Glutamatergic neuron (in vitro differentiated cells): ENCODE measurements at regions not wholly inside any gene's neighbourhood (a gene's known extent, or its start where the extent isn't known, plus 50 kb on each side); places are given as distances from the start of the nearest gene placed in this dataset.

ENCODE experiments used
- DNase-seq: peaks from one replicate; pipeline ENCODE4 v3.0.0; 2022
- H3K27ac Mint-ChIP-seq: one replicate; pipeline ENCODE4 v1.8.0; 2020; ENCODE audit warnings: mild to moderate bottlenecking, mixed read lengths, inconsistent platforms; ENCODE audit not compliant: unreplicated experiment
- H3K27me3 Mint-ChIP-seq: one replicate; pipeline ENCODE4 v1.8.0; 2020; ENCODE audit warnings: mild to moderate bottlenecking, moderate library complexity, mixed read lengths, inconsistent platforms; ENCODE audit not compliant: unreplicated experiment
- H3K36me3 Mint-ChIP-seq: one replicate; pipeline ENCODE4 v1.8.0; 2020; ENCODE audit warnings: mild to moderate bottlenecking, mixed read lengths, inconsistent platforms; ENCODE audit not compliant: unreplicated experiment
- H3K4me1 Mint-ChIP-seq: one replicate; pipeline ENCODE4 v1.8.0; 2020; ENCODE audit warnings: mild to moderate bottlenecking, low read depth, mixed read lengths, inconsistent platforms; ENCODE audit not compliant: unreplicated experiment
- H3K4me3 Mint-ChIP-seq: one replicate; pipeline ENCODE4 v1.8.0; 2020; ENCODE audit warnings: mild to moderate bottlenecking, mixed read lengths, inconsistent platforms; ENCODE audit not compliant: unreplicated experiment
- H3K9me3 Mint-ChIP-seq: one replicate; pipeline ENCODE4 v1.8.0; 2020; ENCODE audit warnings: mild to moderate bottlenecking, moderate library complexity, mixed read lengths, inconsistent platforms; ENCODE audit not compliant: unreplicated experiment
- CTCF ChIP-seq: fragments of 200-600 bp; sonication (generic); IDR thresholded peaks from one replicate; pipeline ENCODE4 v1.5.0; 2021; ENCODE audit not compliant: partially characterized antibody, unreplicated experiment

DNA sequence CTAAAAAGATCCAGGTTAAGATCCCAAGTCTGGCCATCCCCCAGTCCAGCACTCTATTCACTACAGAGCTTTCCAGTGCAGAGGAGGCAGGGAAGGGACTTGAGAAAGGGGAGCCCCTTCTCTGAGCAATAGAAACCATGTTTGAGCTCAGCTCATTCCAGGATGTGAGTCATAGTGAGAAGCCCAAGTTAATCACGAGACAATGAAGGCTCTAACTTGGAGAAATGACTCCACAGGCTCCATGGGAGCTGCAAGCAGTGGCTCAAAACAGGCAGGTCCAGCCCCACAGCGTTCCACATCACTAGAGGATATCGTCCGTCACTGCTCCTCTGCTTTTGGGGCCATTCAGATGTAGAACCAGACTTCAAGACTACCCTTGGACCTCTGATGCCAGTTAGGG lies 59.1 kb downstream of the CAMK2N1 start:
- Mint-ChIP-seq H3K27me3 (peaks cover 6% of the 10 kb centered on the region), H3K36me3 (peaks cover 16% of the 10 kb centered on the region), H3K4me3 (no peak overlapping the region), H3K4me1 (peaks cover 12% of the 10 kb centered on the region), H3K27ac (no peak overlapping the region), H3K9me3 (peaks cover 9% of the 10 kb centered on the region)
- DNase-seq, result no peak
- no peak for TF ChIP-seq CTCF

DNA sequence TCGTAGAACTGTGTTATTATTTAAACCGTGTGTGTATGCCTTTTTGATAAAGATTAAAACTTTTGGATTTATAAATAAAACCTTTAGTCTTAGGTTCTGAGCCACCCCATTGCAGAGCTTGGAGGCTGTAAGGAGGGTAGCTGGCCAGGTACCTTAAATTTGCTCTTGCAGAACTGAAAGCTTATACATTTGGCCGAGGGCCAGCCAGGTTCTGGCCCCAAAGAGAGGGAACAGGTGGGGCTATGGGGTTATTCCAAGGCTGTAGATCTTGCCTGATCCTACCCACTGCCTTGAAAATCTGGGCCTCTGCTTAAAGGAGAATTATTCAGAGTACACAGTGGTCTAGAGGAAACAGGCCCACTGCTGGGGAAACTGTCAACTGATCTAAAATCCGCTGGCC lies 59.6 kb downstream of the CAMK2N1 start:
- peaks cover 9% of the 10 kb centered on the region for H3K9me3 Mint-ChIP-seq
- H3K36me3 Mint-ChIP-seq, result peaks cover 21% of the 10 kb centered on the region
- H3K4me3 Mint-ChIP-seq, result no peak overlapping the region
- H3K27ac Mint-ChIP-seq, result no peak overlapping the region
- peaks cover 12% of the 10 kb centered on the region for H3K4me1 Mint-ChIP-seq
- DNase-seq, result no peak
- peaks cover 6% of the 10 kb centered on the region for H3K27me3 Mint-ChIP-seq
- no peak for TF ChIP-seq CTCF

GRCh38 chr1:20425622-20426021 lies 60.4 kb downstream of the CAMK2N1 start:
- H3K27ac Mint-ChIP-seq, result no peak overlapping the region
- H3K36me3 Mint-ChIP-seq, result peaks cover 24% of the 10 kb centered on the region
- H3K4me1 Mint-ChIP-seq, result peaks cover 9% of the 10 kb centered on the region
- no peak overlapping the region for H3K4me3 Mint-ChIP-seq
- H3K9me3 Mint-ChIP-seq, result peaks cover 9% of the 10 kb centered on the region
- DNase-seq, result no peak
- TF ChIP-seq CTCF, result no peak
- H3K27me3 Mint-ChIP-seq, result peaks cover 6% of the 10 kb centered on the region

- Mint-ChIP-seq H3K4me3 (no peak overlapping the region), H3K36me3 (peaks cover 28% of the 10 kb centered on the region), H3K27me3 (peaks cover 3% of the 10 kb centered on the region), H3K4me1 (no peaks in the 10 kb centered on the region), H3K9me3 (peaks cover 7% of the 10 kb centered on the region), H3K27ac (no peak overlapping the region)
- no peak for DNase-seq
- no peak for TF ChIP-seq CTCF
These were observed 62.7 kb downstream of the CAMK2N1 start for GRCh38 chr1:20423169-20423795.

- no peak overlapping the region for H3K4me3 Mint-ChIP-seq
- H3K9me3 Mint-ChIP-seq, result peaks cover 7% of the 10 kb centered on the region
- H3K4me1 Mint-ChIP-seq, result peaks cover 2% of the 10 kb centered on the region
- H3K27me3 Mint-ChIP-seq, result peaks cover 2% of the 10 kb centered on the region
- no peak overlapping the region for H3K27ac Mint-ChIP-seq
- H3K36me3 Mint-ChIP-seq, result peaks cover 28% of the 10 kb centered on the region
- DNase-seq, result no peak
- no peak for TF ChIP-seq CTCF
These were observed 64.6 kb downstream of the CAMK2N1 start for GRCh38 chr1:20421441-20421840.
